Vagina (tissue), 2 donors: ENCODE measurements at regions not wholly inside any gene's neighbourhood (a gene's known extent, or its start where the extent isn't known, plus 50 kb on each side); places are given as distances from the start of the nearest gene placed in this dataset.

Experiments used
- DNase-seq, 2 donors: peaks; one replicate each; pipeline ENCODE4 v3.0.0-alpha.2; 2017; ENCODE audit errors: extremely low spot score in 2 of 2
- H3K27ac ChIP-seq: fragments of 200-600 bp; sonication (generic); one replicate; pipeline ENCODE4 v1.5.1; 2019
- H3K27me3 ChIP-seq: fragments of 200-600 bp; sonication (generic); one replicate; pipeline ENCODE4 v1.5.1; 2019
- H3K36me3 ChIP-seq, 2 donors: fragments of 200-600 bp; sonication (generic); one replicate each; pipeline ENCODE4 v1.5.1; 2017 to 2019
- H3K4me1 ChIP-seq: fragments of 200-600 bp; sonication (generic); one replicate; pipeline ENCODE4 v1.5.1; 2019
- H3K4me3 ChIP-seq, 2 donors: fragments of 200-600 bp; sonication (generic); 1 replicate in 1 of 2; 2 replicates in 1 of 2; pipeline ENCODE4 v1.5.1; 2016 to 2019
- H3K9me3 ChIP-seq: fragments of 200-600 bp; sonication (generic); one replicate; pipeline ENCODE4 v1.5.1; 2019
- CTCF ChIP-seq, 3 experiments: fragments of 450-650 bp in 2 of 3; fragments of 200-600 bp in 1 of 3; sonication (generic) in 1 of 3; IDR thresholded peaks; one replicate each; pipeline ENCODE4 v1.5.1; 2017 to 2019; ENCODE audit warnings: antibody characterized with exemption in 3 of 3, mild to moderate bottlenecking in 2 of 3, moderate library complexity in 2 of 3
- POLR2A ChIP-seq, 2 donors: fragments of 450-650 bp; IDR thresholded peaks; one replicate each; pipeline ENCODE4 v1.6.1; 2017; ENCODE audit warnings: antibody characterized with exemption in 2 of 2, mild to moderate bottlenecking in 2 of 2, moderate library complexity in 2 of 2
- POLR2AphosphoS5 ChIP-seq, 2 donors: sonication (generic); formaldehyde crosslinking; IDR thresholded peaks; one replicate each; pipeline ENCODE4 v1.9.0; 2017; ENCODE audit warnings: antibody characterized with exemption in 2 of 2, mild to moderate bottlenecking in 2 of 2, low read depth in 1 of 2; ENCODE audit not compliant: insufficient read depth in 1 of 2
- intact Hi-C: fragments of 100-400 bp; cut with DNase I; formaldehyde crosslinking; loops from one replicate; pipeline ENCODE4 v1.15.1; 2023

- Histone ChIP-seq H3K27ac (no peak overlapping the region), H3K27me3 (no peaks in the 10 kb centered on the region), H3K36me3 (no peaks in the 10 kb centered on the region), H3K9me3 (no peaks in the 10 kb centered on the region), H3K4me3 (no peak overlapping the region), H3K4me1 (no peaks in the 10 kb centered on the region)
- intact Hi-C loops: no loop called here
- no peak for DNase-seq
- TF ChIP-seq POLR2A (IDR thresholded peaks at IDR 0.05) (no peak), POLR2AphosphoS5 (IDR thresholded peaks at IDR 0.05; ENCODE audit: insufficient read depth in 1 of 2, low read depth in 1 of 2) (no peak), CTCF (IDR thresholded peaks at IDR 0.05) (no peak)
Measured at GRCh38 chr17:79292501-79292900, 217.9 kb downstream of the ENGASE start.

- TF ChIP-seq POLR2A (IDR thresholded peaks at IDR 0.05) (no peak), CTCF (IDR thresholded peaks at IDR 0.05) (no peak), POLR2AphosphoS5 (IDR thresholded peaks at IDR 0.05; ENCODE audit: insufficient read depth in 1 of 2, low read depth in 1 of 2) (no peak)
- DNase-seq: no peak
- H3K9me3 ChIP-seq: no peaks in the 10 kb centered on the region
- H3K27ac ChIP-seq: no peak overlapping the region
- no peaks in the 10 kb centered on the region for H3K27me3 ChIP-seq
- no peak overlapping the region for H3K4me3 ChIP-seq
- no peaks in the 10 kb centered on the region for H3K36me3 ChIP-seq
- intact Hi-C loops: no loop called here
- H3K4me1 ChIP-seq: no peaks in the 10 kb centered on the region
Measured at GRCh38 chr17:79291391-79291790, 216.8 kb downstream of the ENGASE start.

GRCh38 chr17:79290726-79291125 lies 216.1 kb downstream of the ENGASE start:
- intact Hi-C loops: no loop called here
- H3K4me3 ChIP-seq: no peak overlapping the region
- no peaks in the 10 kb centered on the region for H3K36me3 ChIP-seq
- DNase-seq: no peak
- H3K27me3 ChIP-seq: no peaks in the 10 kb centered on the region
- TF ChIP-seq POLR2A (IDR thresholded peaks at IDR 0.05): no peak
- no peak for TF ChIP-seq POLR2AphosphoS5 (IDR thresholded peaks at IDR 0.05; ENCODE audit: insufficient read depth in 1 of 2, low read depth in 1 of 2)
- no peak for TF ChIP-seq CTCF (IDR thresholded peaks at IDR 0.05)
- no peaks in the 10 kb centered on the region for H3K9me3 ChIP-seq
- no peaks in the 10 kb centered on the region for H3K4me1 ChIP-seq
- H3K27ac ChIP-seq: no peak overlapping the region

GRCh38 chr17:79288950-79289349 lies 214.3 kb downstream of the ENGASE start:
- TF ChIP-seq POLR2A (IDR thresholded peaks at IDR 0.05) (no peak), POLR2AphosphoS5 (IDR thresholded peaks at IDR 0.05; ENCODE audit: insufficient read depth in 1 of 2, low read depth in 1 of 2) (no peak), CTCF (IDR thresholded peaks at IDR 0.05) (no peak)
- Histone ChIP-seq H3K9me3 (no peaks in the 10 kb centered on the region), H3K27ac (no peak overlapping the region), H3K4me1 (no peaks in the 10 kb centered on the region), H3K27me3 (no peaks in the 10 kb centered on the region), H3K4me3 (no peak overlapping the region), H3K36me3 (no peaks in the 10 kb centered on the region)
- intact Hi-C loops: no loop called here
- no peak for DNase-seq

- Histone ChIP-seq H3K9me3 (no peaks in the 10 kb centered on the region), H3K27ac (no peak overlapping the region), H3K27me3 (no peaks in the 10 kb centered on the region), H3K4me3 (no peak overlapping the region), H3K36me3 (no peaks in the 10 kb centered on the region), H3K4me1 (no peaks in the 10 kb centered on the region)
- intact Hi-C loops: no loop called here
- no peak for DNase-seq
- no peak for TF ChIP-seq CTCF (IDR thresholded peaks at IDR 0.05)
Measured at GRCh38 chr17:79286440-79286839, 211.8 kb downstream of the ENGASE start.
